Muscle of leg (tissue), 3 donors: ENCODE measurements at regions not wholly inside any gene's neighbourhood (a gene's known extent, or its start where the extent isn't known, plus 50 kb on each side); places are given as distances from the start of the nearest gene placed in this dataset.
"Not testable (repeated sequence)": the region's sequence is repeated elsewhere in the genome, so short reads cannot be mapped to it uniquely, and the experiment has no call there.

Experiments used
- DNase-seq: peaks from one replicate; pipeline ENCODE4 v3.0.0; 2013
- H3K27ac ChIP-seq: one replicate; pipeline ENCODE4 v1.5.1; 2013; ENCODE audit warnings: mild to moderate bottlenecking, low read length, control low read depth
- H3K27me3 ChIP-seq: one replicate; pipeline ENCODE4 v1.6.1; 2013; ENCODE audit warnings: low read length; ENCODE audit not compliant: control insufficient read depth, insufficient read depth
- H3K36me3 ChIP-seq: one replicate; pipeline ENCODE4 v1.6.1; 2013; ENCODE audit warnings: low read length; ENCODE audit not compliant: control insufficient read depth, insufficient read depth
- H3K4me1 ChIP-seq: one replicate; pipeline ENCODE4 v1.6.1; 2013; ENCODE audit warnings: low read length; ENCODE audit not compliant: control insufficient read depth, insufficient read depth
- H3K4me3 ChIP-seq: one replicate; pipeline ENCODE4 v1.5.1; 2013; ENCODE audit warnings: low read length, control low read depth
- H3K9me3 ChIP-seq: replicated peaks from 2 replicates; pipeline ENCODE4 v1.6.1; 2013; ENCODE audit warnings: low read depth, low read length; ENCODE audit not compliant: control insufficient read depth
- WGBS: methylation state at CpG from one replicate; pipeline ENCODE4 v1.1.5; 2013; ENCODE audit warnings: missing lambda C conversion rate; ENCODE audit not compliant: insufficient coverage; 5-methylcytosine and 5-hydroxymethylcytosine counted together

DNA sequence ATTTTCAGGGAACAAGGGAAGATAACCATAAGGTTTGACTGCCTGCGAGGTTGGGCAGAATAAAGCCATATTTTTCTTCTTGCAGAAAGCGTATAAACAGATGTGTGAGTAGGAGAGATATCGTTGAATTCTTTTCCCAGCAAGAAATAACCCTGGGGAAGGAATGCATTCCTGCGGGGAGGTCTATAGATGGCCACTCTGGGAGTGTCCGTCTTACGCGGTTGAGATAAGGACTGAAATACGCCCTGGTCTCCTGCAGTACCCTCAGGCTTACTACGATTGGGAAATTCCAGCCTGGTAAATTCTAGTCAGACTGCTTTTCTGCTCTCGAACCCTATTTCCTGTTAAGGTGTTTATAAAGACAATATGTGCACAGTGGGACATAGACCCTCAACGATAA lies 225.0 kb downstream of the LRIG3 start:
- no peak overlapping the region for H3K4me3 ChIP-seq
- DNase-seq: no peak
- H3K36me3 ChIP-seq: no peaks in the 10 kb centered on the region
- peaks cover 4% of the 10 kb centered on the region for H3K9me3 ChIP-seq
- WGBS: 83% methylated on average over 8 of the region's 11 CpGs
- no peaks in the 10 kb centered on the region for H3K4me1 ChIP-seq
- no peak overlapping the region for H3K27ac ChIP-seq
- no peaks in the 10 kb centered on the region for H3K27me3 ChIP-seq

- Histone ChIP-seq H3K36me3 (no peaks in the 10 kb centered on the region), H3K27me3 (no peaks in the 10 kb centered on the region), H3K9me3 (peaks cover 2% of the 10 kb centered on the region), H3K27ac (no peak overlapping the region), H3K4me1 (no peaks in the 10 kb centered on the region), H3K4me3 (no peak overlapping the region)
- 93% methylated on average over 8 of the region's 8 CpGs for WGBS
- DNase-seq: no peak
Measured at GRCh38 chr12:58701536-58701935, 218.8 kb downstream of the LRIG3 start.

DNA sequence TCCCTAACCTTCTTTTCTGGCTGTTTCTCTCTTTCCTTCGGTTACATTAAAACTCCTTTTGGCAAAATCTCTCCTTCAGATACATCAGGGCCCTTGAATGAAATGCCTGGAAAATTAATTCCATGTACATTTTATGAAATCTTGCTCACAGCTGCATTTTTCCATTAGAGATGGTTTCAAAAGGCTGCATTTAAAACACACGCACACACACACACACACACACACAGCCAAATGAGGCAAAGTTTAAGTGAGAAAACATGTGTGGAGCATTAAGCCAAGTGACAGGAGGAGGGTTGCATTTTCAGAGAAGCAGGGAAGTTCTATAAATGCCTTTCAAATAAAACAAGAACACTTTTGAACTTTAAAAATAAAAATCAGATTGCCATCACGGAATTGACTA lies 216.4 kb downstream of the LRIG3 start:
- Histone ChIP-seq H3K36me3 (no peaks in the 10 kb centered on the region), H3K4me1 (no peaks in the 10 kb centered on the region), H3K9me3 (peaks cover 2% of the 10 kb centered on the region), H3K27ac (peak overlapping the region; percentile 63), H3K4me3 (no peak overlapping the region), H3K27me3 (no peaks in the 10 kb centered on the region)
- peak; percentile 98 for DNase-seq
- no CpG with 5 or more reads among the region's 3 CpGs for WGBS

- H3K4me3 ChIP-seq, H3K27ac ChIP-seq, H3K9me3 ChIP-seq, H3K4me1 ChIP-seq, DNase-seq, H3K27me3 ChIP-seq, H3K36me3 ChIP-seq: not testable (repeated sequence)
Measured at GRCh38 chr12:58704770-58705169, 215.5 kb downstream of the LRIG3 start.

- Histone ChIP-seq H3K27me3 (no peaks in the 10 kb centered on the region), H3K27ac (no peak overlapping the region), H3K4me1 (no peaks in the 10 kb centered on the region), H3K4me3 (no peak overlapping the region), H3K36me3 (no peaks in the 10 kb centered on the region), H3K9me3 (peaks cover 6% of the 10 kb centered on the region)
- no peak for DNase-seq
Measured at GRCh38 chr12:58710901-58711300, 209.4 kb downstream of the LRIG3 start.

GRCh38 chr12:58711974-58712373 lies 208.3 kb downstream of the LRIG3 start:
- Histone ChIP-seq H3K27me3 (no peaks in the 10 kb centered on the region), H3K27ac (no peak overlapping the region), H3K4me1 (no peaks in the 10 kb centered on the region), H3K36me3 (no peaks in the 10 kb centered on the region), H3K9me3 (peaks cover 6% of the 10 kb centered on the region), H3K4me3 (no peak overlapping the region)
- DNase-seq: no peak
- WGBS: no CpG with 5 or more reads among the region's 4 CpGs

DNA sequence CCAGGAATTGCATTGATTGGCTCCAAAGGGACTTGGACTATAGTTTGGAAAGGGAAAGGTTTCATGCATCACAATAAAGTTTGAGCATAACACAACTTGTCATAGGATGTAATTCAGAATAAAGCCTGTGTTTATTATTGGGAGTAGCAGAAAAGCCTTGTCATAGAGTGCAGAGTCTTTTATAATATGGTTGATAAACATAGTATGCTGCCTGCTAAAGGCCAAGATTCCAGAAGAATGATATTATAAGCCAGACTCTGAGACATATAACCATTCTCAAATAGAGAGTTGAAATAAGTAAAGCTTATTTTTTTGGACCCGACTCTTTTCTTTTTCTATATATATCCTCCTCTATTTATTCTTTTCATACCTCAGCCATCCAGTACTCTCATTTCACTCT lies 207.3 kb downstream of the LRIG3 start:
- no peak for DNase-seq
- no peak overlapping the region for H3K4me3 ChIP-seq
- no peaks in the 10 kb centered on the region for H3K4me1 ChIP-seq
- peaks cover 6% of the 10 kb centered on the region for H3K9me3 ChIP-seq
- no peak overlapping the region for H3K27ac ChIP-seq
- H3K36me3 ChIP-seq: no peaks in the 10 kb centered on the region
- H3K27me3 ChIP-seq: no peaks in the 10 kb centered on the region
- WGBS: no CpG with 5 or more reads among the region's 1 CpG

DNA sequence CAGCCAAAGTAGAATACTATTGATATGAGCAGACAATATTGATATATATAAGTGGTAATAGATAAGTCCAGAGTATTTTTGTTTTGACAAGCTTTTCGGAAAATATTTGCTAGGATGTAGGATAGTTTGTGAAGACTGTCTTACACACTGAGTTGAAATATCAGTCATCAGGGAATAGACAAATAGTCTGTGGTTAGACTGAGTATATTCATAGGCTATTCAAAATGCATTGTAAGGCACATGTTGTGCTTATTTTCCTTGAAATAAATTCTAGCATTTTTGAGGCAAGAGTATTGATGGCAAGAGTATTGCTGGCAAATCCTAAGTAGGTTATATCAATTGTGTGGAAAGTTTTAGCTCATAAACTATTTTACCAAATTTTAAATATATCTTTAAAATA lies 201.1 kb downstream of the LRIG3 start:
- H3K27me3 ChIP-seq: no peaks in the 10 kb centered on the region
- H3K4me1 ChIP-seq: no peaks in the 10 kb centered on the region
- no peak overlapping the region for H3K27ac ChIP-seq
- no peaks in the 10 kb centered on the region for H3K9me3 ChIP-seq
- no peak overlapping the region for H3K4me3 ChIP-seq
- no CpG with 5 or more reads among the region's 1 CpG for WGBS
- no peak for DNase-seq
- H3K36me3 ChIP-seq: no peaks in the 10 kb centered on the region

DNA sequence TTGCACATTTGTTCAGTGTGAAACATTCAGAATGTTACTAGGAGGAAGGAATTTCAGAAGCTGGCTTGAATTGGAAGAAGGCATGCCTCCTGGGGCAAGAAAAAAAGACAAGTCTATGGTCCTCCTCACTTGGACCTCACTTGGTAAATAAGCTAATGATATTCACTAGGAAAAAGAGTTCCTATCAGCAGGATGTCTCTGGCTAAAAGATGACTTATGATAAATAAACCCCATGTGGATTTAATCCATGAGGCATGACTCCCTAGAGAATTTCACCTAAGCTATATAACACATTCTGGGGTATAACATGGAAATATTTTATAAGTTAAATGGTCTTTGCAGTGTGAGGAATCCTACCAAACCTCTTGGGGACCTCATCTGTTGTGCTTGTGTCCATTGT lies 199.9 kb downstream of the LRIG3 start:
- no peaks in the 10 kb centered on the region for H3K4me1 ChIP-seq
- H3K27ac ChIP-seq: no peak overlapping the region
- no peaks in the 10 kb centered on the region for H3K9me3 ChIP-seq
- DNase-seq: no peak
- no peaks in the 10 kb centered on the region for H3K36me3 ChIP-seq
- no peak overlapping the region for H3K4me3 ChIP-seq
- H3K27me3 ChIP-seq: no peaks in the 10 kb centered on the region

DNA sequence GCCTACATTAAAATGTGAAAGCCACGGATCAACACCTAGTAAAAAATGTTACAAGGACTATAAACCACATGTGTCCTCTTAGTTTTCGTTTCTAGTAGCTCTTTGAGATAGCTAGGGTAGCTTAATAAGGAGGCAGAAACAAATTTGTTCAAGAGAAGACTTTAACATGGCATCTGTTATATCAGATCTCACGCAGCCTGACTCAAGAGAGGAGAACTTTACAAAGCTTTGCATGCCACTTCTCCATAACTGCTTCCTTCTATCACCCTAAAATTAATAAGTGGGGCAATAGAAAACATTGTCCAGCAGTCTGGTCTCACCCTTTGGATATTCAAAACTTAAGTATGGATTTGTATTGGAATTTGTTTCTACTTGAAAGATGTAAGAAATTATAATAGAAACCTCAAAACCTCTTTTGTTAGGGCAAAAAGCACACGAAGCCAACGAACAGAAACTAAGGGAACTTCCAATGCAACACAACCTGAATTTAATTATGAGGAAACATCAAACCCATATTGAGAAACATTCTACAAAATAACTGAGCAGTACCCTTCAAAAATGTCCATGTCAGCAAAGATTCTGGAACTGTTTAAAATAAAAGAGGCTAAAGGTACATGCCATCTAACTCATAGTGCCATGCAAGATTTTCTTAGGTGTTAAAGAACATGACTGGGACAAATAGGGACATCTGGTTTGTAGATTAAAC lies 194.8 kb downstream of the LRIG3 start:
- no CpG with 5 or more reads among the region's 5 CpGs for WGBS
- Histone ChIP-seq H3K27ac (no peak overlapping the region), H3K9me3 (no peaks in the 10 kb centered on the region), H3K4me3 (no peak overlapping the region), H3K36me3 (no peaks in the 10 kb centered on the region), H3K4me1 (no peaks in the 10 kb centered on the region), H3K27me3 (no peaks in the 10 kb centered on the region)
- DNase-seq: no peak

- no peaks in the 10 kb centered on the region for H3K9me3 ChIP-seq
- no peaks in the 10 kb centered on the region for H3K4me1 ChIP-seq
- H3K27ac ChIP-seq: no peak overlapping the region
- WGBS: 62% methylated on average over 2 of the region's 6 CpGs
- no peaks in the 10 kb centered on the region for H3K36me3 ChIP-seq
- no peaks in the 10 kb centered on the region for H3K27me3 ChIP-seq
- no peak overlapping the region for H3K4me3 ChIP-seq
- no peak for DNase-seq
Measured at GRCh38 chr12:58727521-58727920, 192.8 kb downstream of the LRIG3 start.
